Left renal pelvis (tissue), 4 donors: ENCODE measurements at regions not wholly inside any gene's neighbourhood (a gene's known extent, or its start where the extent isn't known, plus 50 kb on each side); places are given as distances from the start of the nearest gene placed in this dataset.

Experiments
- DNase-seq, 4 donors: peaks; one replicate each; pipeline ENCODE4 v3.0.0-alpha.2; 2013; ENCODE audit warnings: low read depth in 4 of 4, low spot score in 3 of 4

DNA sequence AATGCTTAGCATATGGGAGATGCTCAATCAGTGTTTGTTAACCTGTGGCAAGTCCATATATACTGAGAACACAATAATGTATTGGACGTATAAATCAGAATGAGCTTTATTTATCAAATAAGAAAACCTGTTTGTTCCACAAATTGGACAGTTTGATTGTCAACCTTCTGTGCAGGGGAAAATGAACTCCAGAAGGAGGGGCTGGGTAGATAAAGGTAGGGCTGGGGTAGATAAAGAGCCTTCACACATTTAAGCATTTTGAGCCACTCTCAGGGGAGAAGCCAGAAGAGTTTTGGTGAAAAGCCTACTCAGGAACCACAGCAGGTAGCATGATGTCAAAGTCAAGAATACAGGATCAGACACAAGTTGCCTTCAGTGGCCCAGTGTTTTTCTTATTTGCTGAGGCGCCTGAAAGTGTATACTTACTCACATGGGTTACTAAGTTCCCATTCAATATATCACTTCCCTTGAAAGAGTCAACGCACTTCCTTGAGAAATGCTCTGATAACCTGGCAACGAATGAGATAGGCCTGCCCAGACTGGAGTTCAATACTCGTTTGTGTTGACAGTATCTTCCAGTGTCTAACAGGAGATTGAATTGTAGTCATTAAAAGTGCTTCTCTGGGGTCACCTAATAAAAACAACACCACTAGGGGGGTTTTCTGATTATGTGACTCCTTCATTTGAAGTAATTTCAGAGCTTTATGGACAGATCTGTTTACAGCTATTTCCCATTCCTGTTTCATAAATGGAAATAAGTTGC lies 263.9 kb upstream of the CITED2 start:
- DNase-seq, result no peak

DNA sequence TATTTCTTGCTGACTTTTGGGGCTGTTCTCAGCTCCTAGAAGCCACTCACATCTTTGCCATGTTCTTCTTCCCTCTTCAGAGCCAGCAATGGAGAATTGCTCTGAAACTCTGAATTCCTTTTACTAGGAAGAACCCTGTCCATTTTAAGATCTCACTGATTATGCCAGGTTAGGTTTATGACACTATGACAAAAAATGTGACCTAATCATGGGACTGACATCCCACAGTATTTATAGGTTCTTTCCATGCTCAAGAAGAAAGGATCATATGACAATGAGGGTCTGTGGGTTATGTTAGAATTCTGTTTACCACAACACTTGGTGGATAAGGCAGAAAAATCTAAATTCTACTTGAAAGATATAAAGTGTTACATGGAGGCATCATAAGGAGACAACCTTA lies 263.3 kb upstream of the CITED2 start:
- DNase-seq, result no peak

DNA sequence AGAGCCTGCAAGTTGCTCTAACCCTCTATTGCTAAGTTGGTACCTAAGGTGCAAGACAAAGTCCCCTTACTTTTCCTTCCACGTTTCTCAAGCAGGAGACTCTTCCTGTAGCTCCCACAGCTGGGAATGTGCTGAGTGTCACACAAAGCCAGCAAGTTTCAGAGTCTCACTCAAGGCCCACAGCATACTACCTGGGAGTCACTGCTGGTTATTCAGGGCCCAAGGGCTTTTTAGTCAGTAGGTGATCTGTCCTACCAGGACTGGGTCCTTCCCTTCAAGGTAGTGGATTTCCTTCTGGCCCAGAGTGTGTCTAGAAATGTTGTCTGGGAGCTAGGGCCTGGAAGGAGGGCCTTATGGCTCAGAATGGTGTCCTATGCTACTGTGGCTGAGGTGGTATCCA lies 261.9 kb upstream of the CITED2 start:
- no peak for DNase-seq

- DNase-seq, result no peak
Measured at GRCh38 chr6:139635401-139636130, 261.1 kb upstream of the CITED2 start.

GRCh38 chr6:139632840-139633239 lies 258.4 kb upstream of the CITED2 start:
- no peak for DNase-seq

DNA sequence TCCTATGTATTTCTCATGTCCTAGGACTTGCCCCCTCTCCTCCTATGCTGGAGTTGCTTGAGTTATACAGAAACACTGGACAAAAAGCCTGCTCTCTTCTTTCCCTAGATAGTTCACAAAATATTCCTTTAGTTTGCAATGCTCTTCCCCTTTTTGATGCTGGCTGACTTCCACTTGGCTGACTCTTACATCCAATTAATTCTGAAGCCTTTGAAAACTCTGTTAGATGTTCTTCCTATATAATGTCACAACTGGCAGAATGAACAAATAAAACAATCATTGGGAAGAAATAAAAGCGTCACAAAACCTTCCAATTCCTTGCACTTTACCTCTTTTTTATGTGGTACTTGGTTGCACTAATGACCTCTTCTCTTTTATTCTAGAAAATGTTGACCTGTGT lies 253.8 kb upstream of the CITED2 start:
- DNase-seq, result no peak

GRCh38 chr6:139627091-139627490 lies 252.6 kb upstream of the CITED2 start:
- no peak for DNase-seq

DNA sequence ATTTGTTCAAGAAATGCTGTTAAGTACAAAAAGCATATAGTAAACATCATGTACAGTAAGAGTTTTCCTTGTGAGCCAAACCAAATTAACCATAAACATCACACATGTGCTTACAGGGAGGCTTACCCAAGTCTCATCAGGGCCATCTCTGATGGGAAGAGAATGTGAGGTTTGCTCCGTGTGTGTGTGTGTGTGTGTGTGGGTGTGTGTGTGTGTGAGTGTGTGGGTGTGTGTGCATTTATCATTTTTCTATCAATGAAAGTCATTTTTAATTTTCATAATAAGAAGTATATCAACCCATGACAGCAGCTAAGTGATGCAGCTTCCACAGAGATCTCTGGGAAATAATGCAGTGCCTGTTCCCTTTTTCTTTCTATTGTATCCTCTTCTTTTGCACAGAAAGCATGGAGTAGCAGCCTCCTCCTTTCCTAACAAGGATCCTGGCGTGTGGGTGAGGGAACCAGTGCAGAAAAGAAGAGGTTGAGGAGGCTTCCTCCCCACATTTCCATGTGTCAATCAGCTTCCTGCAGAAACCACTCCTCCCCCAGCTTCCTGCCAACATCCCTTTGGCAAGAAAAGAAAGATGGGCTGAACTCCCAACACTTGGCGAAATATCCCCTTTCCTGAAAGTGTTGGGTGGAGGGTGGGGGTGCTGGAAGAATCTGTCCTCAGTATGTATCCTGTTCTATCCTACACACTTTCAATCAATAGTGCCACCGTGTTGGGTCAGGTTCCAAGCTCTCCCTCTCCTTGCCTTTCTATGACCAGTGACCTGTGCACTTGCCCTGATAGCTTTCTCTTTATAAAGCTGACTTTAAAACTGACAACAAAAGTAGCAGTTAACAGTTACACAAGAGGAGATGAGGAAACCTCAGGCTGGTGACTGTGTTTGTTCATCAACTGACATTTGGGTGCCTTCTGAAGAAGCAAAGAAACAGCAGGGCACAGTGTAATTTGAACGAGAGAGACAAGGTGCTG lies 251.8 kb upstream of the CITED2 start:
- DNase-seq, result no peak

GRCh38 chr6:139625081-139625939 lies 250.9 kb upstream of the CITED2 start:
- DNase-seq, result no peak

- DNase-seq, result no peak
Measured at GRCh38 chr6:139623372-139623771, 248.9 kb upstream of the CITED2 start.

DNA sequence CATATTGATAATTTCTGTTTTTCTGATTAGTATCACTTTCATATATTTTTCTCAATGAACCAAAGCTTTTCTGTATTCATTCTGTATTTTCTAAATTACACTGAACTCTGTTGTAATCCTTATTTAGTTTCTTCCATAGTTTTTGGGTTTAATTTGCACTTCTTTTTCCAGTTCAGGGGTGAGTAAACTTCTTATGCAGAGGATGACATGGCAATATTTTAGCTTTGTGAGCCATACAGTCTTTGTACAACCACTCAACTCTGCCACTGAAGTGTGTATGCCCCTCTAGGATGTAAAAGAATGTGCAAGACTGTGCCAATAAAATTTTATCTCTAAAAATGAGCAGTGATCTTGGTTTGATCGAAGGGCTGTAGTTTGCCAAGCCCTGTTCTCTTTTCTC lies 239.0 kb upstream of the CITED2 start:
- DNase-seq, result no peak

- DNase-seq, result no peak
Measured at GRCh38 chr6:139612135-139612465, 237.7 kb upstream of the CITED2 start.

DNA sequence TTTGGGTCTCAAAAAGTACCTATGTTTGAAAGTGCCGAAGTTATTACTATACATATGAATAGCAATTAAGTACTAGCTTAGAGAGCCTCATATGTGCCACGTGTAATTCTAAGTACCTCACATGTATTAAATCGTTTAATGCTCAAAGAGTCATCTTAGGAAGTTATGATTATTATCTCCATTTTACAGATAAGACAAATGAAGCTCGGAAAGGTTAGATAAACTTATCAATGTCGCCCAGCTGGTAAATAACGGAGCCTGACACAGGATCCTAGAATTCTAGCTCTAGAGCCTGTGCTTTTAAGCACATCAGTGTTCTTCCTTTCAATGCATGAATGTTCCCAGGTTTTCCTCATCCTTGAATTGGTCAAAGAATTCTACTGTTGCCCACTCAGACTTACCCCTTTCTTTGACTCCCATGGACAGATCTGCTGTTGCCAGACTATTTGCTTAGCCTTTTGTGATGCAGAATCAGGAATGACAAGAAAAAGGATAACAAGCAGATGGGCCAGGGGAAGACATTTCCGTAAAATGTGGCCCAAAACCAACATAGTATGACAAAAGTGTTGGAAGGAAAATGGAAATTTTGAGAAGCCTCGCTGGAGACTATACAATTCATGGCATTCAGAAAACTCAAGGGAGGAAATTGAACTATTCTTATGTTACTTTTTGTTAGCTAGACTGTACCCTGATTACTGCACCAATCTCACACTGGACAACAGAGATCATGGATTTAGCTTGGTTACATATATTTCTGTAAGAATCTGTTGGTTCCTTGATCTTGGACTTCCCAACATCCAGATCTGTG lies 237.1 kb upstream of the CITED2 start:
- no peak for DNase-seq

DNA sequence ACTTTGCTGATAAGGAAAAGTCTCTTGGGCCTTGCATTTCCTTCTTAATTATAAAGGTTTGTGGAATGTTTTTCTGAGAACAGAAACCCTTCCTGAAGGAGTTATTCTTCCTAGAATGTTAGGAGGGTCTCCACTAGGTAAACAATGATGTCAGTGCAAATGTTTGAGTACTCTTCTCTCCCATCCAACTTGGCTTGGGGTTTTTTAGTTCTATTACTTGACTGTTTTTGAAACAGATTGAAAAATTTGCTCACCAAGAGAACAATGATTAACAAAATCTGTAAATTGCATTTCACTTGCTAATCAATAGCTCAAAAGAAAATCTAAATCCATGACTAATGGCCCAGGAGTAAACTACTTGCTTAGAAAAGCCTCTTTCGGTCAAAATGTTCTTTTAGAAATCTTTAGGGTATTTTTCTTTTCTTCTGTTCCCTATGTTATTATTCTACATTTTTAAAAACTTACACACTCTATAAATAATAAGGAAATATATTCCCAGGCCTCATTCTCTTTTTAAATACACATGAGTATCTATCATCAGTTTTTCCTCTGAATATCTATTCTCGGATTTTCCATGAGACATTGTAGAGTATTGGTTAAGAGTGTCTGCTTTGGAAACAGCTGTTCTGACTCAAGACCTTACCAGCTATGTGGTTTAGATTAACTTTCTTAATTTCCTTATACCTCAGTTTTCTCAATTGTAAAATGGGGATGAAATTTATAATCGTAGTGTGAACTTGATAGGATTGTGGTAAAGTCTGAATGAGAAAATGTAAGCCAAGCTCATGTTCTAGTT lies 234.2 kb upstream of the CITED2 start:
- DNase-seq, result no peak

DNA sequence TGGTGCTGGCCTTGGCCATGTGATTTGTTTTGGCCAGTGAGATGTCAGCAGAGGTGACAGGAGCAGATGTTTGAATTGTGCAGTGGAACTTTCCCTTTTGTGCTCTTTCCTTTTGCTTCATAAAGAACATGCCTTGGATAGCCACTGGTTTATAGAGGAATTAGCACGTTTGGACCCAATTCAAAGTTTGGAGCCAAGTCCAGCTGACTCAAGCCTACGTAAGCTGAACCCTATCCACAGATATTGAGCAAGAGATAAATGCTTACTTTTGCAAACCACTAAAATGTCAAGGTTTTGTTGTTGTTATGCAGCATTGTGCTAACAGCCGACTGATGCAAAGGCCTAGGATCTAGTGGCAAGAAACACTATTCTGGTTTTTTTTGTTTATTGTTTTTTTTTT lies 230.9 kb upstream of the CITED2 start:
- DNase-seq, result no peak

DNA sequence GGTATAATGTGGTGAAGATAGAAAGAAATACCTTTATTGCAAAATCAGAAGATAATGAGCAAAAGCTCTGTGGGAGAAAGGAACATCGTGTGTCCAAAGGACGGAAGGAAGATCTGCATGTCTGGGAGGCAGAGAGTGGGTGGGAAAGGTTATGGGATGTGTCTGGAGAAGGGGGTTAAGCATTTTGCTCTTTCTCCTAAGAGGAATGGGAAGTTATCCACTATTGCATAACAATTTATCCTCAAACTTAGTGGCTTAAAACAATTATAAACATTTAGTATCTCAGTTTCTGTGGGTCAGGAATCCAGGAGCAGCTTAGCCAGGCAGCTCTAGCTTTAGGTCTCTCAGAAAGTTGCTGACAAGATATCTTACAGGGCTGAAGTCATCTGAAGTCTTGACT lies 229.1 kb upstream of the CITED2 start:
- no peak for DNase-seq

DNA sequence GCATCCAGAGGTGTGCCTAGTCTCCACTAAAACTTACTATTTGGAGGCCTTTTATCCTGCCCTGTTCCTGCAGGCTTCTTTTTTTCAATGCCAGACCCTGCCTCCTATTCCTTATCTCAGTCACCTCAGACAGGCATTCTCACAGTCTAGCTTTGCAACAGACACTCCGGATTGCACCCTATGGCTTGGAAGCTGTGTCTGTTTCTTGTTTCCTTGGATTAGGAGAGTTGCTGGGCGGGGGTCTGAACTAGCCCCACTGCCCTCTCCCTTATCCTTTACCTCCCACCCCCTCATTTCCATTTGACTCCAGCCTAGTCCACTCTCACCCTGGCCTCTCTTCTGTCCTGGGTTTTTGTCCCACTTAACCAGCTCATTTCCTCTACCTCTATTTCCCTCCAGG lies 228.1 kb upstream of the CITED2 start:
- DNase-seq, result no peak

DNA sequence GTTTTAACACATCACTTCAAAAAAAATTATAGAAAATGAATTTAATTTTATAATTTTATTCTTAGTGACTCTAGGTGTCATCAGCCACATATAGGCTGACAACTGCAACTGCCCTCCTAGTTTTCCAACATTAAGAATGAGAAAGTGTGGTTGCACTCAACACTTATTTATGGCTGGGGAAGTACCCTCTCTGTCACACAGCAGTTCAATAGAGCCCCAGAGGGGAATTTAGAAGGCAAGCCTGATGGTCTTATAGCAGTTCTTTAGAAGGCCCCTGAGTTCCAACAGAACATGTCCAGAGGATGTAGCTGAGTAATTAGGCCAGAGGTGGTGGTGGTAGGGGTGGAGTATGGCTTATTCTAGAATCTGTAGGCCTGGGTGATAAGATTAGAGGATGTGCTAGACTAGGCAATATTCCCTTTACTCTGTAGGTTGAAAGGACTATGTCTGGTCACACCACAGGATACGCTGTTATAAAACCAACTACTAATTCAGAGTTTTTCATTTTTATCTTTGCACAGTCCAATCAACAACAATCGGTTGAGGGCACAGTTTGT lies 226.5 kb upstream of the CITED2 start:
- no peak for DNase-seq
